Limb (tissue), 2 donors: ENCODE measurements at regions not wholly inside any gene's neighbourhood (a gene's known extent, or its start where the extent isn't known, plus 50 kb on each side); places are given as distances from the start of the nearest gene placed in this dataset.

Experiments
- DNase-seq, 2 donors: peaks; one replicate each; pipeline ENCODE4 v3.0.0-alpha.2; 2016; ENCODE audit errors: extremely low spot score in 2 of 2

GRCh38 chr7:155138204-155138603 lies 68.1 kb downstream of the HTR5A start:
- DNase-seq = no peak

- no peak for DNase-seq
These were observed 71.4 kb downstream of the HTR5A start for GRCh38 chr7:155141562-155141961.

DNA sequence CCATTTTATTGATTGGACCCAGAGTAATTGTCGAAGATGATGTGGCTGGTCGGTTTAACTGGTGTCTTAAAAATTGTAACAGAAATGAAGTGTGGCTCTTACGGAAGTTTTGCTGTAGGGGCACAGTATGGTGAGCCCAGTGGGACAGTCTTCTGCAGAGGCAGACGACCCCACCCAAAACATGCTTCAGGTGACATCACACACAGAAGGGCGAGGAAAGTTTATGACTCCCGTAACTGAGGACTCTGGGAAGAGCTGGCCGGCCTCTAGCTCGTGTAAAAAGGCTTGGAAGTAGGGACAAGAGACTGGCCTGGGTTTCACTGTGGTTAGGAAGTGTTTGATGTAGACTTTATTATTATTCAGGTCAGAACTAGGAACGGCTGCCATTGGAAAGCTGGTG lies 73.3 kb downstream of the HTR5A start:
- no peak for DNase-seq

DNA sequence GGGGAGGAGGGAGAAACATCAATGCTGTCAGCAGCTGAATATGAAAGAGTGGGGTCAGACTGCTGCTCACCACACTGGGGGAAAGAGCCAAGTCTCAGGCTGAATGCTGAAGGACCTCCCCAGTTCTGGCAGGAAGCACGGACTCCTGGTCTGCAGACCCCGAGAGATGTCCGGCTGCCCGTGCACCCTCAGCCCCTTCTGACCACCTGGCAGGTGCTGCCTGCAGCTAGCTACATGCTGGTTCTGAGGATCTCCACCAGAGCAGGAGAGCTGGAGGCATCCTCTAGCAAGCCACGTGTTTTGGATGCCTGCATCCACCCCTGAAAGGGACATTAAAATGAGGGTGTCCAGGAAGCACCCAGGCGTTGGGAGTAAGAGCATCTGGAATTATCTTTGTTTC lies 74.2 kb downstream of the HTR5A start:
- DNase-seq = no peak

- DNase-seq = no peak
These were observed 75.5 kb downstream of the HTR5A start for GRCh38 chr7:155145477-155146255.

- DNase-seq = no peak
These were observed 77.0 kb downstream of the HTR5A start for GRCh38 chr7:155147172-155147571.

GRCh38 chr7:155147624-155148023 lies 77.5 kb downstream of the HTR5A start:
- DNase-seq = no peak

DNA sequence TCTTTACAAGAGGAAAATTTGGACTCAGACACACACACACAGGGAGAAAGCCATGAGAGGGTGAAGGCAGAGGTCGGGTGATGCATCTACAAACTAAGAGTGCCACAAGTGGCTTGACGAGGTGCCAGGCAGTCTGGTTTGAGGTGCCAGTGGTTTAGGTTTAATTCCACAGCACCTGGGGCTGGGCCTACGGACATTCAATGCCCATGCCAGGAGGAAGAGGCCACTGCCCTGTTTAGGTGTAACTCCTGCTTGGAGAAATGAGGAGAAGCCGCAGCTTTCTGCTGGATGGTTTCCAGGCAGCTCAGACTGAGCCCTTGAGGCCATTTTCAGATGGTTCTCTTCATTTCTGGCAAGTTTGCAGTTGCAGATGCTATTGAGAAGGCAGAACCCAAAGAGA lies 83.6 kb downstream of the HTR5A start:
- DNase-seq = no peak

DNA sequence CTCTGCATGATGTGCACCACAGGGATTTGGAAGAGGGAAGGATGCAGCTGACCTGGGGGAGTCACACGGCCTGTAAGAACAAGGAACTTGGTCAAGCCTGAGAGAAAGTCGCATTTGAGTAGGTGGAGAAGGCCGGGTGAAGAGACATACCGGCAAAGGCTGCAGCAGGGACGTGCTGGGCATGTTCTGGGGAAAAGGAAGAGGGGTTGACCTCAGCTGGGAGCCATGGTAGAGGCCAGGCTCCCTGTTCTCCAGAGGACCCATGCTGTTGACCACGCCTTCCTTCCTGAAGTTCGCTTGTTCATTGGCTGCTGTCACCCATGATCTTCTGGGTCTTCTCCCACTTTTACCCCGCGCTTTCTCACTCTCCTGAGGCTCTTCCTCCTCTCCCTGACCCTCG lies 84.5 kb downstream of the HTR5A start:
- DNase-seq = no peak

GRCh38 chr7:155161690-155162089 lies 91.6 kb downstream of the HTR5A start:
- no peak for DNase-seq

DNA sequence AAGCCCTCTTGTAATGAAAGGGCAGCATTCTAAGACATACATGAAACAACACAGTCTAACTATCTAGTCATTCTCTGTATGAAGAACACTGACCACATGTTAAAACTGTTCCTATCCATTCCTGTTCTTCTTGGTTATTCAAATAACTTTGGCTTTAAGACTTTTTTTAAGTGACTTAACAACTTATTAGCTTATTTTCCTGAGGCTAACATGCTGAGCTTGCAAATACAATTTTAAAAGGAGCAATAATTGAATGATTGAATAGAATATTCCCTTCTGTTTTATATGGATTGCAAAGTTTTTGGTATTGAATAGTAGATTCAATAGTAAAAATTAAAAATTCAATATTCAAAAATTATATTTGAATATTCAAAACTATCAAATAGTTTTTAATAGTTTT lies 92.3 kb downstream of the HTR5A start:
- DNase-seq = no peak

DNA sequence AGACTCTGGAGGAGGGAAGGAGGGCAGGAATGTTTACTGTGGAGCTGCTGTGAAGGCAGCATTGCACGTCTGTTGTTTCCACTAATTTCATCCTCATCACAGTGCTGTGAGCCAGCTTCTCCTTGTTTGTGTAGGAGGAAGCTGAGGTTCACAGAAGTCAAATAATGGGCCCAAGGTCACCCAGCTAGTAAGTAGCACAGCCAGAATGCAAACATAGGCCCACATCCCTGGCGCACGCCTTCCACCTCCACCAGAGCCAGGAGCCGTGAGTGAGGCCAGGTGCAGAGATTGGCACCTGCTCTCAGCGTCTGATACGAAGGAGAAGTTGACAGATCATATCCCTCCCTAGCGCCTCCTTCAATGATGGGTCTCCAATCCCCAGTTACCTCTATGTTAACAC lies 93.6 kb downstream of the HTR5A start:
- DNase-seq = no peak

DNA sequence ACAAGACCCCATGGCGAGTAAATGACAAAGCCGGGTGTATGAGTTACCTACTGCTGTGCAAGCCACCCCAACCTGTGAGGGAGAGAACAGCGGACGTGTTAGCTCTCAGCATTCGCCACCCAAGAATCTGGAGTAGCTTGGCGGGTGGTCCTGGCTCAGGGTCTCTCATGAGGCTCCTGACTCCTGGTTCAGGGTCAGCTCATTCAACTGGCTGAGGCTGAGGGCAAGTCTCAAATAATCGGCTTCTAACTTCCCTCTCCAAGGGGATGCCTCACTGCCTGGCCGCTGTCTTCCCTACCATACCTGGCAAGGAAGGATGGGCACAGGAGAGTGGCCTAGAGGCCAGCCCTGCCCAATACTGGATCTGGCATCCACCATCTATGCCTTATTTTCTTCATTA lies 94.2 kb downstream of the HTR5A start:
- no peak for DNase-seq

GRCh38 chr7:155166108-155166507 lies 96.0 kb downstream of the HTR5A start:
- DNase-seq = no peak

DNA sequence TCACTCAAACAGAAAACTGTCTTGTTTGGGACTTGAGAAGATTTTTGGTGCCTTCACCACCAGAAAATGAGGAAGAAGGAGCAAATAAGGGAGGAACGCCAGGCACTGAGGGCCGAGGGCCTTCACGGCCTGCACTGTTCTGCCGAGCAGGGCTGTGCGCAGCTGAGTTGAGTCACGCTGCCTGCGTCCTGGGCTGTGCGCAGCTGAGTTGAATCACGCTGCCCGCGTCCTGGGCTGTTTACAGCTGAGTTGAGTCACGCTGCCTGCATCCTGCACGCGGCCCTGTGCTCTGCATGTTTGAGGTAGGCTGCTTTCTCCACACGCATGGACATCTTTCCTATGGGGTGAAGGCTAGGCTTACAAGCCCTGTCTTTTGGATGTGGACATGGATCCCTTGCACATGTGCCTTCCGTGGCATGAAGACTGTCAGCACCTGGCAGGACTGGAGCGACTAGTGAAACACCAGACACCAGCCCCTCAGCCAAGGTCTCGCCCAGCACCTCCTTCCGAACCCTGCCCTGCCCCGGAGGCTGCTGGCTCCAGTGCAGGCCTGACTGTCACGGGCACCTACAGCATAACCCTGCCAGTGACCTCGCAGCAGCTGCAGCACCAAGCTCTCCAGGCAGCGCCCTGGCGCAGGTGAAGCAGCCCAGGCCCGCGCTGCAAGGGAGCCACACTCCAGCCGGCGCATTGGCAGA lies 96.7 kb downstream of the HTR5A start:
- no peak for DNase-seq

GRCh38 chr7:155167706-155168365 lies 97.7 kb downstream of the HTR5A start:
- DNase-seq = no peak

- no peak for DNase-seq
These were observed 98.7 kb downstream of the HTR5A start for GRCh38 chr7:155168597-155169480.

DNA sequence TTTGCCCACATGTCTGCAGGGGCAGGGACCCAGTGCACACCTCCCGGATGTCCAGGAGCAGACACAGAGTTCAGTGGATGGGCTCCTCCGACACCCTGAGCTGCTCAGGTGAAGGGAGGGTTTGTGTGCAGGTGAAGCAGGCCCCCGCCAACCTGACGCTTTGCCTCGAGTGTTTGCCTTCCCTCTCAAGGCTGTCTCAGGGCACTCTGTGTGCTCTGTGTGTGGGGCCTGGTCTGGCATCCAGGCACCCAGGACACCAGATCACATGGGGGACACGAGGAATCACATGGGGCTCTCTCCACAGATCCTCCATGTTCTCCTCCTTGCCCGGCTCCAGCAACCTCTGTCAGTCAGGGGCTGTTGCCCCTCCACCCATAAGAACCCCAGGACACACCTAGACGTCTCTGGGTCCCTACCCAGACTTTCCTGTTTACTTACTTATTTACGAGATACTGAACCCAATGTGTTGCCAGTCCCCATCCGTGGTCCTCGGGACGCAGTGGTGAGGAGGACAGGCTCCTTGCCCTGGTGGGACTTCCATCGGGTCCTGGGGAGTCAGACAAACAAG lies 99.5 kb downstream of the HTR5A start:
- no peak for DNase-seq

DNA sequence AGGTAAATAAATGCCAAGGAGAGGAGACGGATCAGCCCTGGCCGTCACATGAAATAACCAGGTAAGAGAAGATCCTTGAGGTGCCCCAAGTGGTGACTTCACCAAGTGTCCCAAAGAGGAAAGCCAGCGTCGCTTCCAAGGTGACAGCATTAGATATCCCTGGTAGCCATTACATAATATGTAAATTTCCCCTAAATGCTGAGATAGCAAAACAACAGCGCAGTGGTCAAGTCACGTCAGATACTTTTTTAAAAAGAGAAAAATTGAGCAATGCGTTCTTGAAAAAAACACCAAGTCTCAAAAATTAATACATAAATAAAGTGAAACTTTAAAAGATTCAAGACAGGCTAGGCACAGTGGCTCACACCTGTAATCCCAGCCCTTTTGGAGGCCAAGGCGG lies 100.2 kb downstream of the HTR5A start:
- no peak for DNase-seq

DNA sequence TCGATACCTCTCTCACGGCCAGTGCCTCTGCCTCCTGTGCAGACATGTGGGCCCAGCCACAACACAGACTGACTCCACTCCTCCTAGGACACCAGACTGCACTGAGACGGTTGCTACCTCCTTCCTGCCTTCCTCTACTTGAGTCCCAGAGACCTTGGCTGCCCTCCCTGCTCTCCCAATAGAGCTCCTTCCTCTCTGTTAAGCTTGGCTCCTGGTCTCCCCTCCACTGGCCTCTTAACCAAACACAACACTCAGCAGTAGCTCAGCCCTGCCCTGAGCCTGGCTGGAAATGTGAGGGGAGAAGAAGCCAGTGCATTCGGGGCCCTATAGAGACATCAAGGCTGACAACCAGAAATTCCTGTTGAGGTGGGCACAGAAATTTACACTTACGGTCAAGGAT lies 102.0 kb downstream of the HTR5A start:
- DNase-seq = no peak

GRCh38 chr7:155173905-155174304 lies 103.8 kb downstream of the HTR5A start:
- DNase-seq = no peak
